HG03025 (cell line): ENCODE measurements at regions not wholly inside any gene's neighbourhood (a gene's known extent, or its start where the extent isn't known, plus 50 kb on each side); places are given as distances from the start of the nearest gene placed in this dataset.
"Not testable (repeated sequence)": the region's sequence is repeated elsewhere in the genome, so short reads cannot be mapped to it uniquely, and the experiment has no call there.

Source experiments
- ATAC-seq: cut with Tn5 transposase; IDR thresholded peaks from one replicate; pipeline ENCODE4 v1.9.1; 2021; ENCODE audit warnings: mild to moderate bottlenecking, moderate library complexity; ENCODE audit not compliant: unreplicated experiment, low FRiP score

- ATAC-seq, result peak; percentile 77
Observed at GRCh38 chr9:31445960-31446359, 938.5 kb upstream of the ACO1 start.

- ATAC-seq, result no peak
Observed at GRCh38 chr9:31467075-31467474, 917.4 kb upstream of the ACO1 start.

- no peak for ATAC-seq
Observed at GRCh38 chr9:31470051-31470450, 914.4 kb upstream of the ACO1 start.

GRCh38 chr9:31471010-31471409 lies 913.4 kb upstream of the ACO1 start:
- ATAC-seq, result no peak

GRCh38 chr9:31486630-31487029 lies 897.8 kb upstream of the ACO1 start:
- ATAC-seq, result no peak

DNA sequence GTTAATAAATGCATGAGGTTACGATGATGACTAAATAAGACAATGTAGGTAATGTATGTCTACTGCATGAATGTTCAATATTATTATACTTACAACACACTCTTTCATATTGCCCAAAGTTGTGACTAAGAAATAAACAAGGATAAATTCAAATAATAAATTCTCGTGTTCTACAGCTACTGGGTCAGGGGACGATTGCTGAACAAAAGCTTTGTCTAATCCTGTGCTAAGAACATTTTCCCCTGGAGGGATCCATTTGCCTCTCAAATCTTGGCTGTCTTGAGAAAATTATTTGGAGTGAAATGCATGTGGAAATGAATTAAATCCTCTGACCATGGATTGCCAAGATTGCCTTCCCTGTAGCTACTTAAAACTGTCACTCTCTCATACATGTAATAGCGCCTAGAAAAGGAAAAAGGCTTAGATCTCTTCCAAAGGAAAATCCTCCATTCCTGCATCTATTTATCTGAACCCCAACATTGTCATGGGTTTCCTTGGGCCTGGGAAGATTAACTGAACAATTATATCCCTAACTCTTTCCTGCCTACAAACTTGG lies 893.8 kb upstream of the ACO1 start:
- ATAC-seq, result no peak

- ATAC-seq, result no peak
Observed at GRCh38 chr9:31492229-31492628, 892.2 kb upstream of the ACO1 start.

- ATAC-seq, result peak; percentile 79
Observed at GRCh38 chr9:31500422-31500821, 884.0 kb upstream of the ACO1 start.

DNA sequence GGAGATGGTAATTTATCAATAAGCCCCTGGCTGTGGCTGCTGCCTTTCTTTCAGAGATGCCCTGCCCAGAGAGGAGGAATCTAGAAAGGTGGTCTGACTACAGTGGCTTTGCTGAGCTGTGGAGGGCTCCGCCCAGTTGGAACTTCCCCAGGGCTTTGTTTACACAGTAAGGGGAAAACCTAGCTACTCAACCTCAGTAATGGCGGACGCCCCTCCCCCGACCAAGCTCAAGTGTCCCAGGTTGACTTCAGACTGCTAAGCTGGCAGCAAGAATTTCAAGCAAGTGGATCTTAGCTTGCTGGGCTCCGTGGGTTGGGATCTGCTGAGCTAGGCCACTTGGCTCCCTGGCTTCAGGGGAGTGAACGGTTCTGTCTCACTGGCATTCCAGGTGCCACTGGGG lies 865.4 kb upstream of the ACO1 start:
- ATAC-seq, result peak; percentile 51

DNA sequence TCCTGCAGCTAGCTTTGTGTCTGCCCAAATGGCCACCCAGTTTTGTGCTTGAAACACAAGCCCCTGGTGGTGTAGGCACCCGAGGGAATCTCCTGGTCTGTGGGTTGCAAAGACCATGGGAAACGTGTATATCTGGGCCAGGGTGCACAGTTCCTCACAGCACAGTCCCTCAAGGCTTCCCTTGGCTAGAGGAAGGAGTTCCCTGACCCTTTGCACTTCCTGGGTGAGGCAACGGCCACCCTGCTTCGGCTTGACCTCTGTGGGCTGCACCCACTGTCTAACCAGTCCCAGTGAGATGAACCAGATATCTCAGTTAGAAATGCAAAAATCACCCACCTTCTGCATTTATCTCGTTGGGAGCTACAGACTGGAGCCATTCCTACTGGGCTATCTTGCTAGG lies 865.0 kb upstream of the ACO1 start:
- ATAC-seq, result no peak

- no peak for ATAC-seq
Observed at GRCh38 chr9:31519826-31520225, 864.6 kb upstream of the ACO1 start.

DNA sequence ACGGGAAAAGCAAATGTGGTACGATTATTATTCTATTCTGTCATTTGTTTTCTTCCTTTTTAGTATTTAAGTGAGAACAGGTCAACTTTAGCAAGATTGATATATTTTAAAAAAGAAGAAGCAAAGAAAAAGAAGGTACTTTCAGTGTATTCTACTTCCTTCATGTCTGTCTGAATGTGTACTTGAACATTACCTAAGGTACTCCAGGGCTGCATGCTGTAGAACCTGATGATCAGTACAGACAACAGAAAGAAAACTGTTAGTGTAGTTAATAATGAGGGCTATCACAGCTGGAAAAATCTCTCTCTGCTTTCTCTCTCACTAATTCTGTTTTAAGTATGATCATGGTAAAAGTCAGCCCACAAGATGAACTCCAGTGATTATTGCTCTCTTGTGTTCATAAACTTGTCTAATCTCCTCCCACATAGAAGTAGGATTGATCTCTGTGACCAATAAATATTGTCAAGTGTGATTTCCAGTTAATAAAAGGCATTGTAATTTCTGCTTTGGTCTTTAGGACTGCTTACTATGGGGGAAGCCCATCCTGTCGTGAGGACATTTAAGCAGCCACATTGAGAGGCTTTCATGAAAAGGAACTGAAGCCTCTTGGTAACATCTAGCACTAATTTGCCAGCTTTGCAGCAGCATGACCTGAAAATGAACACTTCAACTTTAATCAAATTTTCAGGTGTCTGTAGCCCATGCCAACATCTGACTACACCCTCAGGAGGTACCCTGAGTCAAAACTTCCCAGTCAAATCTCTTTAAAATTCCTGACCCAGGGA lies 864.0 kb upstream of the ACO1 start:
- ATAC-seq, result peak; percentile 88

DNA sequence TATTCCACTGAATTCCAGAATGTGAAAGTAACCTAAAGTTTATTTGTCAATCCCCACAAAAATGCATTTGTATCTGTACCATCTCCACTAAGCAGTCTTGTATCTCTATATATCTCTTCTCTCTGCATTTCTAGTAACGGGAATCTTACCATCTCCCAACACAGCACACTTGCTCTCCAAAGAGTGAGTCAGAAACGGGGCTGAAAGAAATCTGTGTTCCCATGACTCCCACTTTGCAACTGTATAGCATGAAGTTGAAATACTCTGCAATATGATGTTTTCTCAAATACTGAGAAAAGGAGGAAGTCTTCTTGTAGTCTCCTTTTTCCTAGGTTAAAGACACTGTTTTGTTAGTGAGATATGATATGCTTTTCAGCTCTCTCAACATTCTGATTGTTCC lies 848.8 kb upstream of the ACO1 start:
- ATAC-seq, result no peak

- ATAC-seq, result no peak
Observed at GRCh38 chr9:31536471-31536870, 848.0 kb upstream of the ACO1 start.

DNA sequence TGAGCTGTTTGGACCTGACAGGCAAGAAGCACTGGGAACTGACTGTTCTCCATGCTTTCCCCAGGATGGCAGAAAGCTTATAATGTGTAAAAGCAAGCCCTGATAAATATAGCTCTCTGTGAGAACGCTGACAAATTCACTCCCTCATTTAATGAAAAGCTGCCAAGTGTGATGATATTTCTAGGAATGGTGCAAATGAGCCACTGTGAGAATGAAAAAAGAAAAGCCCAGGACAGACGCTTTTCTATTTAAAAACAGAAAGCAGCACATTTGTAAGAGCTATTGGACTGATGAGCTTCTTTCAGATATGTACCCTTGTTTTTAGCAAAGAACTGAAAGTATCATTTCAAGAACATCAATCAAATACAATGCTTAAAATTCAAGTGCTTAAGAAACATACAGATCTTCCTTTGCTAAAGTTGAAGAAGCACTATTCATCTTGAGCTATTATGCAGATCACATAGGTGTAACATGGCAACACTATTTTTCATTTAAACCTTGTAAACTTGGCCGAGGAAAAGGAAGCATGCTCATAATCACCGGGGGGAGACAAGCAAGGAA lies 842.6 kb upstream of the ACO1 start:
- ATAC-seq, result no peak

GRCh38 chr9:31542384-31543055 lies 841.9 kb upstream of the ACO1 start:
- ATAC-seq, result peak; percentile 98

- no peak for ATAC-seq
Observed at GRCh38 chr9:31554941-31555340, 829.5 kb upstream of the ACO1 start.

DNA sequence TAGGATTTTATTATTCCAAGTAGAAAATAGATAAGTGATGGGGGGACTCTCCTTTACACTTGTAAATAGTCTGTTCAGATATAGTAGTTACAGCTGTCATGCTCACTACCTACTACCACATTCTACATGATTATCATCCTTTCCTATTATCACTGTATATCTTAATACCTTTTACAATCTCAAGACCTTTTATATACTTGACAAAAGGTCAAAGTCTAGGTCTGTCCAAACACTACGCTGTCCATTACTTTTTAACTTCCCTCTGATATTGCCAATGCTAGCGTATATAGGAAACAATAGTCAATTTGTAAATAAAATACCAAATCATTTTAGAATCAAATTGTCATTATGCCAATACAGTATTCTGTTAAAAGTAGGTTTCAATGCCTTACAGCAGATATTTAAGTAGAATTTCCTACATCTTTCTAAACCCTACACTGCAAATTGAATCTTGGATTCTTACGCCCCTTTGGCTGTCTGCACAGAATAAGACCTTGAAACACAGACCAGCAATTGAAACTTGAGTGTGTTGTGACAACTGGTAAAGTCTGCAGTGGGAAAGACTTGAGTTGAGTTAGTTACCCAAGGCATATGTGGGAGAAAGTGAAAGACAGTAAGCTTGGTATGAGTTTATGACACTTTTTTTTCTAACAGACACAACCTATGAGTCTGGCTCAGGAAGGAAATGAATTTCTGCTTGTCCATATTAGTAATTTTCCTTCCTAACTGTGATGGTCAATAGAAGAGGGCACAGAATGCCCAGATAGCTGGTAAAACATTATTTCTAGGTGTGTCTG lies 827.6 kb upstream of the ACO1 start:
- ATAC-seq, result peak; percentile 61

DNA sequence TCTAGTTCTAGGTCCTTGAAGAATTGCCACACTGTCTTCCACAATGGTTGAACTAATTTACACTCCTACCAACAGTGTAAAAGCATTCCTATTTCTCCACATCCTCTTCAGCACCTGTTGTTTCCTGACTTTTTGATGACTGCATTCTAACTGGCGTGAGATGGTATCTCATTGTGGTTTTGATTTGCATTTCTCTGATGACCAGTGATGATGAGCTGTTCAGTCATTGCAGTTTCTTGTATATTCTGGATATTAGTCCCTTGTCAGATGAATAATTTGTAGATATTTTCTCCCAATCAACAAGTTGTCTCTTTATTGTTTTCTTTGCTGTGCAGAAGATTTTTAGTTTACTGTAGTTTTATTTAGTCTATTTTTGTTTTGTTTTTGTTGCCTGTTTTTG lies 812.3 kb upstream of the ACO1 start:
- not testable (repeated sequence) for ATAC-seq

GRCh38 chr9:31573561-31573960 lies 810.9 kb upstream of the ACO1 start:
- ATAC-seq, result no peak
